GM19438 (cell line): ENCODE measurements at regions not wholly inside any gene's neighbourhood (a gene's known extent, or its start where the extent isn't known, plus 50 kb on each side); places are given as distances from the start of the nearest gene placed in this dataset.
A peak's percentile ranks its signal among the peaks of the same experiment; 100 is the strongest.
"Not testable (repeated sequence)": the region's sequence is repeated elsewhere in the genome, so short reads cannot be mapped to it uniquely, and the experiment has no call there.

Source experiments
- ATAC-seq: cut with Tn5 transposase; IDR thresholded peaks from one replicate; pipeline ENCODE4 v1.9.1; 2021; ENCODE audit warnings: low read depth; ENCODE audit not compliant: unreplicated experiment

DNA sequence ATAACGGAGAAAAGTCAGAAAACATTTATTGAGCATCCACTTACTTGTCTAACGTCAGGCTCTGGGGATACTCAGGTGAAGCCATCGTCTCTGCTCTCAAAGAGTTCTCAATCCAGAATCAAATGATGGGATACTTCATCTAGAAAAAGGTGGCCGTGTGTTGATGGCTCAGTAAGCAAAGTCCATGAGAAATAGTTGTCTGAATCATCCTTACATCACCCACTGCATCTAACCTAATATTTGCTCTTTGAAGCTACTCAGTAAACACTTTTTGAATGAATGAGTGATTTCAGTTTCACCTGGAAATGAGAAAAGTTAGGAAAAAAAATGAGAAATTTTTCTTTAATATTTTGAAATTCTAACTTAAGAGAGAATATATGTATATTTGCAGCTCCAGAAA is 155.3 kb upstream of the PKN2 start:
- ATAC-seq, result no peak

DNA sequence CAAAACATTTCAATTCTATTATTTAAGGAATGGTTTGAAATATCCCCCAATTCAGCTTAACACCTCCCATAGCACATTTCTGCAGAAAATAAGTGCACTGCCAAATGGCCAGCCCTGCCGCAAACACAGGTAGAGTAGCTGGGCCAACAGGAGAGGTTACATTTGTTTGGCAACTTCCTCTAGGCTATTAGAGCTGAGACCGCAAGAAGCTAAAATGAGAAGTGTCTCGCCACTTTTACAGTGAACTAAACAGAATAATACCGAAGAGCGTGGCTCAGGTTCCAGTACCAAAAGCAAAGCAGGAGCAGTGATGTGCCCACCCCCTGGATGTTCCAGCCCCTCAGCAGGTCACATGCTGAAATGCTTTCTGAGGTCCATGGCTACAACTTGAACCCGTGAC is 154.5 kb upstream of the PKN2 start:
- ATAC-seq, result no peak

DNA sequence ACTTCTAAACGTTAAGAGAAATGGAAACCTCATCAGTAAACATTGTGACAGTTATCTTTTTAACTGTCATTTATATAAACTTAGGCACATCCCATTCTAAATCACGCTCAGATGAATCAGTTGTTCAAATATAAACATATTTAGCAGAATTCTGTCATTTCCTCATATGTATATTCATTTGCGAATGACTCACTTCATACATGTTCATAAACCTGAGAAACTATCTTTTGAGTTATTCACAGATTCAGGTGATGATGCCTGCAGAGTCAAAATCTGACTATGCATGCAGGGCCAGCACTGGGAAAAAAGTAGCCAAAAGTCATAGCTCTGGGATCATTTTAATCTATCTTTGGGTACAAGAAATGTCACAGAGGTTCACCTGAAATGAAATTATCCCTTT is 153.8 kb upstream of the PKN2 start:
- ATAC-seq, result no peak

DNA sequence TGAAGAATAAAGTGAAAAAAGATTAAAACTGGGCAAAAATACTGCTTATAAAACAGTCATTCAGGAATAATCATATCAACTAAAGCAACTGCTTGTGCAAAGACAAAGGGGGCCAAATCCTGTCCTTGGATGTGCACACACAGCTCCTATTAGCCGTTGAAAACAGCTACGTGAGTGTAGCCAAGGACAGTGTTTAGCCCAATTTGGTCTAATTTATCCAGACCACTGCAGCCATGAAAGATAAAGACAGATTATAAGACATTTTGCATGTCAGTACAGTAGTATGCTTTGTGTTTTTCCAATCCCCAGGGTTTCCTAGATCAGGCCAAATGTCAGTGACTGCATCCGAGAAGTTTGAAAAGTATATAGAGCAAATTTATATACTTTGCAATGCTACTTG is 146.3 kb upstream of the PKN2 start:
- no peak for ATAC-seq

DNA sequence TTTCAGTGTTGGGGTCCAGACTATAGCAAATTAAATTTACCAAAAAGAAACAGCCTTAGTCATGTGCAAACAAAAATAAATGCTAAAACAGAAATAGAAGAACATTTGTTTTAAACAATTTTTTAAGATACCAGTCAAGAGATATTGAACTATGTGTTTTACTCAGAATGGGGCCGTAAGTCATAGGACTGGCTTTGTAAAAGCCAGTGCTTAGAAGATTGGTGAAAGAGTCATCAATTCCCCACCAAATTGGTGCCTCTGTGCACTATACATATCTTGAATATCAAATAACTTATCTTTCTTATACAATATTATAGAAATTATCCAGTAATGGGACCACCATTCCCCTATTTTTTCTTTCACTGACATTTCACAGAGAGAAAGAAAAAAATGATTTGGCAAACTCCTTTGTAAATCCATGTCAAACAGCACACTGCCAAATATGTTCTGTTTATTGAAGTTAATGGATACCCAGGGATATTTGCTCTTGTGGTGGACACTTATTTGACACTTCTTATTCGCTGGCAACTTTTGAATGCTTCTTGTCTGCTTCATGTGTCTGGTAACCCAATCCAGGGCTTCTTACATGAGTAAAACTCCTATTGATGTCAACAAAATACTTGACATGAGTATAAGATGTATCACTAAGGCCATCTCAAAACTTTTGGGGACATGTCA is 145.7 kb upstream of the PKN2 start:
- ATAC-seq, result no peak

DNA sequence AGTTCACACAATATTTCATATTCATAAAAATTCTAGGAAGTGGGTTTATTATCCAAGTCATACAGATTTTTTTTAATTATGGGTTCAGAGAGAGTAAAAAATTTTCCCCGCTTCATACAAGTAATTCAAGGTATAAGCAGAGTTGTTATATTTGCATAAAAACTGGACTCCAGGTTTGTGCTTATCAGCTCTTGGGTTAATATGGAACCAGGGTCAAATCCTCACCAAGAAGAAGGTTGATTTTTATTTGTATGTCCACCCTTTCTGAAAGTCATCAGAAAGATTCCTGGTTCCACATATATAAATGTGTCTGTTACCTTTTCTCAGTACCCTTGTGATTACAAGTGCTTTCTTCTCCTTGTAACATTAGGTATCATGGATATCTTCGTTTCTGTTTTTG is 143.8 kb upstream of the PKN2 start:
- ATAC-seq, result no peak

DNA sequence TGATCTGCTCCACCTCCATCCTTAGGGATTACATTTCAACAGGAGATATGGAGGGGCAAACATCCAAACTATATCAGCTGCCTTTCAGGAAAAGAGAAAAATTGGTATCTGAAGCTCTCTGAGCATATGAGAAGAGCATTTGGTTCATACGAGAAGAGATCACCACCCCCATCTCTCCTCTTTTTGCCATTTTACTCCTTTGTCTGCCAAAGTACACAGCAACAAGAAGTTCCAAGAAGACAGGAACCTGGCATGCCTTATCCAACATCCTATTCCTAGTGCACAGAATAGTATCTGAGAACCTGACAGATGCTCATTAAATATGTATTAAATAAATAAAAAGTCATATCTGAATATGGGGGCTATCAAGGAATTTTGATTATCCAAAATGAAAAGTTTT is 142.5 kb upstream of the PKN2 start:
- no peak for ATAC-seq

DNA sequence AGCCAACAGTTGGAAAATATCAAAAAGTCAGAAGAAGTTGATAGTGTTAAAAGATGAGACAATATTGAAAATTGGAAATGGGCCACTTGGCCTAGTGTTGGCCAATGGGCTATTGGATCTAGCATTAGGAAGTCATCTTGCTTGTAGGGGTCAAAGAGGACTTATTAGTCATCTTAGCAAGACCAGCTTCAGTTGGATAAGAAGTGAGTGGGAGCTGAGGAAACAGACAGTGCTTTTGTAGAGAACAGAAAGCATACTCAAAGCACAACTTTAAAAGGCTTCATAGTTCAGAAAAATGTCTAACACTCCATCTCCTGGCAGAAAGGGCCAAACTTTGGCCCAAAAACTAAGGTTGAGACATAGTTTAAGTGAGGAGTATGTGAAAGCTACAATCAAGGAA is 139.9 kb upstream of the PKN2 start:
- ATAC-seq, result no peak

DNA sequence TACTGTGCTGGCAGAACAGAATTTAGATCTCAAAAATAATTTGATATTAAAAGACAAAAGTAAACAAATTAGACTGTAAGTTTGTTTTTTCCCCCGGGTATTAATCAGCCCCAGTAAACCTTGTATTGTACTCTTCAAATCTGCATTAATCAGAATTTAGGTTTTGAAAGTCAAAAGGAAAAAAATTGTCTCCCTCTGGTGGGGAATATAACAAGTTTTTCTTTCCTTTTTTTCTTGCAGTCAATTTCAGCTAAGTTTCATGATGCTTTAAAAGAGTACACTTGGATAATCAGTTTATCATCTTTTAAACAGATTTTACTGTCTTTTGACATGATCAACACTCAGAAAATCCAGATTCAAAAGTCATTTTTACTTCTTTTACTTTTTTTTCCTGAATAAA is 134.5 kb upstream of the PKN2 start:
- ATAC-seq, result no peak

DNA sequence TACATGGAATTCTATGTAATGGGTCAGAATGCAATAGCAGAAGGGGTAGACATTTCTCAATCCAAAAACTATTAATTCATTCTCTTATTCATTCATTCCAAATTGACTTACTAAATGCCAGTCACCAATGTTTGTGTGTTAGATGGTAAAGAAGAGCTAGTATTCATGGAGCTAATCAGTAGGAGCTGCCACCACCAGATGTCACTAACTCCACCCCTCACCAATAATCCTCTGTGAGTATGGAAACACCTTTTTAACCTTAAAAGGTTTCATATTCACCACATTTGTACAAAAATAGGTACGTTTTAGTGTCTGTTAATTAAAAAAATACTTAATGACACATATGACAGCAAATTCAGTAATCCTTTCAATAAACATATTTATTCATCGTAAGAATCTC is 131.8 kb upstream of the PKN2 start:
- no peak for ATAC-seq

DNA sequence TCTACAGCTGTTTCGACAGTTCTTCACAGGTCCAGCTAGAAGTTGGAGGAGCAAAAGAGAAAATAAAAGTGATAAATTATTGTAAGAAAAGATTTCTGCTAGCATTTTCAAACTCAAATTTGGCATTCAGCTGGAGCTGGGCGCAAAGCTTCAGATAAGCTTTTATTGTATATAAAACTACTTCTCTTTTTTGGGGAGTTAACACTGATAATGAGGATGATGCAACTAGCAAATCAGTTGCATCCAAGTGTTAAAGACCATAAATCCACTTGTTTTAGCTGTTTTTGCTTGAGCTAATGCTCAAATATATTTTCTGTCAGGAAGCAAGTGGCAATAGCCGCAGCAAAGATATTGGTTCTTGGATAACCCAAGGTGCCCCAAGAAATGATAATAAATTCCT is 127.1 kb upstream of the PKN2 start:
- no peak for ATAC-seq

DNA sequence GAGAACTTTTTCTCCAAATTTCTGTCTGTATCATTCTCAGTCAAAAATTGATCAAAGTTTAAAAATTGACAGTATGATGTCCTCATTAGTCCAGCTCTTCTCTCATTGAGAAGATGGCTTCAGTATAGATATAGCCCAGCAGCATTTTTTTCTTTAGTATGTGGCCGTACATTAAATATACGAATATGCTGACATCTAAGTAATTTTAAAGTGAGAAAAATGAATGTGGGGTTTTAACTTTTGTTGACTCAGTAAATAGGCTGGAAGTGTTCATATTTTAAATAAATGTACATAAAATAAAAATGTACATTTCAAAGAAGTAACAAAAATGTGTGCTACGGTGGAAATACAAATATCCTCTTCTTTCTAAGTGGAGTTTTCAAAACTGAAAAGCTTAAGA is 123.5 kb upstream of the PKN2 start:
- ATAC-seq, result no peak

DNA sequence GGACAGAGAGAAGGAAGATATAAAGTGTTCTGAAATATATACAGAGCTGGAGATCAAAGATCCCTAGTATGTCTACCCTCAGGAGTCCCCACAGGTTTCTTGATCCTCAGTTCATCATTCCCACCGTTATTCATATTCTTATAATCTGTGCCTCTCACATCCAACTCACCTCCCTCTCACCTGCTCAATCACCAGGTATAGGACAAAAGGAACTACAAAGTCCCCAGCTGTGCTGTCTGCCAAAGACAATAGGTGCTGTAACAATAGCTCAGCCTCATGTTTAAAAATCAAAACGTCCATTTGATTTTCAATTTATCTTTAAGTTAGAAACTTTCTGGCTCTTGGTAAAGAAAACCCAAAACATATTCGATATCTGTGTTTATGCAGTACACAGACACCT is 121.1 kb upstream of the PKN2 start:
- ATAC-seq, result no peak

DNA sequence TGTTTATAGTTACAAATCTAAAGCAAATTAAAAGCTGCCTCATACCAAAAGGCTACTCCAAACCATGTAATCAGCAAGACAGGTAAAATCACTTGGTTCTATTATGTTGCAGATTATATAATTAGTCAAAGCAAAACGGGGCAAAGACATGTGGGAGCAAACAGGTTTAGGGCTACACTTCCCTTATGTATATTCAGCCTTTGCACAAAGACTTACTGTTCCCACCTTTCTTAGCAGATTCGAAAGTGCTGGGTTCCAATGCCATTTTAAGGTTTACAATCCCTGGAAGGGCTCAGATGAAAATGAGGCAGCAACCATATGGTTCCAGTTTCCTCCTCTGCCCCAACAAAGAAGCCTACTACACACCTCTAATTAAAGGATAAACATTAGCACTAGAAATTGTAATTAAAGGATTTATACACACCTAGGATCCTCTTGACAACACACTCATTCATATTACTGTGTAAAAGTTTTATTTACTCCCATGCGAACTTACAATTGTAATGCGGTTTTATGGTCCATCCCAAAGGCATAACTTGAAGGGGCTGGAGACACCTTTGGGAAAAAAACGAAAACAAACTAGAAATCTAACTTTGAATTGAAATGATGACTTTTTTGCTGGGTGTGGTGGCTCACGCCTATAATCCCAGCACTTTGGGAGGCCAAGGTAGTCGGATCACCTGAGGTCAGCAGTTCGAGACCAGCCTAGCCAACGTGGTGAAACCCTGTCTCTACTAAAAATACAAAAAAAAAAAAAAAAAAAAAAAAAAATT is 117.3 kb upstream of the PKN2 start:
- ATAC-seq, result no peak

DNA sequence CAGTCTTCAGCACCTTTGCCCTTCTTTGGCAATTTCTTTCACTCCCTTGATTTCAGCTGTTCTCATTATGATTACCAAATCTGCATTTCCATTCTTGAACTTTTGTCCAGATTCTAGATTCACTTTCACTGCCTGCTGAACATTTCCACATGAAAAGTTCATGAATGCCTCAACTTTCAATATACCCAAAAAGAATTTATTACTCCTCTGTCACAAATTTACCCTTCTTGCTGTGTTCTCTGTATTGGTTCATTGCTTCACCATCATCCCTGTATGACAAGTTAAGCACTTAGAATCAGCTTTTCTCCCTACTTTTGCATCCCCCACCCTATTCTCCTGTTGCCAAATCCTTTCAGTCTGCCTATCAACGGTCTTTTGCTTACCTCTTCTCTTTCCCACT is 112.6 kb upstream of the PKN2 start:
- no peak for ATAC-seq

DNA sequence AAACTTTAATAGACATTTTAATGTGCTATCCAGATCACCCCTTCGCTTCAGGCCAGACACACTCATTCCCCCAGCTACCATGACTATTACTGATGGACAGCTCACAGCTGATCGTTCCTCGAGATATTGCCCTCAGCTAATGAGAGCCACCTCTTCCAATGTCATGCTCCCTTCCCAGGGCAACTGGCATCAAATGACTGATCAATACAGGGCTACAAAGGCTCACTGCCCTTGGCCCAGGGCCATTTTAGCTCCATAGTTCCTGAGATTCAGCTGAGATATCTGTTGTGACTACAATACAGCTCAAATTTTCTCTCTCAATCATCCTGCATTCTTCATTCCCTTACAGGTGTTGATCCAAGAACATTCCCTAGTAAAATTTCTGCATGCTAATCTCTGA is 104.5 kb upstream of the PKN2 start:
- no peak for ATAC-seq

DNA sequence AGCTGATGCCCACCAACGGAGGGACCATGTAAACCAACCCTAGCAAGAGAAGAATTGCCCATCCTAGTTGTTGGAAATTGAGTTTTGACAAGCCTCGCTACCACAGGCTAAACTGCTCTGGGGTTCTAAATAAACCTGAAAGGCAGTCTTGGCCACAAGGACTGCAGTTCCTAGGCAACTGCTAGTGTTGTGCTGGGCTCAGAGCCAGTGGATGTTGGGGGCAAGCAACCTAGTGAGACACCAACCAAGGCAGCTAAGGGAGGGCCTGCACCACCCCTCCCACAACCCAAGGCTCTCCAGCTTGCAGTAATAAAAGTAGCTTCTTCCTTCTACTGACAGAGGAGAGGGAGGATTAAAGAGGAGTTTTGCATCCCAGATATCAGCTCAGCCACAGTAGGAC is 102.4 kb upstream of the PKN2 start:
- ATAC-seq, result no peak

DNA sequence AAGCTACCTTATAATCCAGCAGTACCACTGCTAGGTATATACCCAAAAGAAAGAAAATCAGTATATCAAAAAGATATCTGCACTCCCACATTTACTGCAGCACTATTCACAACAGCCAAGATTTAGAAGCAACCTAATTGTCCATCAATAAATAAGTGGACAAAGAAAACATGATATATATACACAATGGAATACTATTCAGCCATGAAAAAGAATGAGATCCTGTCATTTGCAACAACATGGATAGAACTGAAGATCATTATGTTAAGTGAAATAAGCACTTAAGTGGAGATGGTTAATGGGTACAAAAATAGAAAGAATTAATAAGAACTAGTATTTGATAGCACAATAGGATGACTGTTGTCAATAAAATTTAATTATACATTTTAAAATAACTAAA is 90.7 kb upstream of the PKN2 start:
- ATAC-seq, result no peak

DNA sequence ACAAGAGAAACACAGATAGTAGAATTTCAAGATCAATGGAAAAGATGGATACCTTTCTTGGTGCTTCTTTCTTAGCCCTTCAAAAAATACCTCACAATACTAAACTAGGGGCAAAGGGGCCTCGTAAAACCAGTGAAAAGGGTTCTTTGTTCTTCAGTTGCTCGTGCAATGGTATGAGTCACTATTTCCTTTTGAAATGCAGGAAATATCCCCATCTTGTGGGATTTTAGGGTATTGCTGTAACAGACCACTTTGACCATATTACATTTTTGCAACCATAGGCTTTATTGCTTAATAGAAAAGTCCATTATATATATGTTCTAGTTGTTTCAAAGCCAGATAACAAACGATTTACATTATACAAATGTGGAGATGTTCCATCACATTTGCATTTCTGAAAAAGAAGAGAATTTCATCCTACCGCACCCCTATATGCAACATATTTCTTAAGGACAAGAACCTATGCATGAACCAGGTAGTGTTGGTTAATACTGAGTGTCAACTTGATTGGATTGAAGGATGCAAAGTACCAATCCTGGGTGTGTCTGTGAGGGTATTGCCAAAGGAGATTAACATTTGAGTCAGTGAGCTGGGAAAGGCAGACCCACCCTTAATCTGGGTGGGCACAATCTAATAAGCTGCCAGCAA is 88.6 kb upstream of the PKN2 start:
- ATAC-seq, result no peak

DNA sequence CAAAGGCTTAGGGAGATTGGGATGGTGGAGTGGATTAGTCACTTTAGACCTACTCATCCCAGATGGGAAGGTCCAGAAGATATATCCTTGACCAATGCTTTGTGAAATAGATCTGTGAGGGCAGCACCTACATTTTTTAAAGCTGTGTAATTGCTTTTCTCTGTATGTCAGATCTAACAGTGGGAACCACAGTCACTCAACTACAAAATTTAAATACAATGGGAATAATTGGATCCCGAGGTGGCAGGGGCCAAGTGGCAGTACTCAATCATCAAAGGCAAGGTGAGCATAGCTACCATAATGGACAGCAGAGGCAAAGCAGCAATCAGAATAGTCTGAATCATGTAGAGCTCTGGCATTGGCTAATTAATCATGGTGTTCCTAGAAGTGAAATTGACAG is 86.1 kb upstream of the PKN2 start:
- not testable (repeated sequence) for ATAC-seq

DNA sequence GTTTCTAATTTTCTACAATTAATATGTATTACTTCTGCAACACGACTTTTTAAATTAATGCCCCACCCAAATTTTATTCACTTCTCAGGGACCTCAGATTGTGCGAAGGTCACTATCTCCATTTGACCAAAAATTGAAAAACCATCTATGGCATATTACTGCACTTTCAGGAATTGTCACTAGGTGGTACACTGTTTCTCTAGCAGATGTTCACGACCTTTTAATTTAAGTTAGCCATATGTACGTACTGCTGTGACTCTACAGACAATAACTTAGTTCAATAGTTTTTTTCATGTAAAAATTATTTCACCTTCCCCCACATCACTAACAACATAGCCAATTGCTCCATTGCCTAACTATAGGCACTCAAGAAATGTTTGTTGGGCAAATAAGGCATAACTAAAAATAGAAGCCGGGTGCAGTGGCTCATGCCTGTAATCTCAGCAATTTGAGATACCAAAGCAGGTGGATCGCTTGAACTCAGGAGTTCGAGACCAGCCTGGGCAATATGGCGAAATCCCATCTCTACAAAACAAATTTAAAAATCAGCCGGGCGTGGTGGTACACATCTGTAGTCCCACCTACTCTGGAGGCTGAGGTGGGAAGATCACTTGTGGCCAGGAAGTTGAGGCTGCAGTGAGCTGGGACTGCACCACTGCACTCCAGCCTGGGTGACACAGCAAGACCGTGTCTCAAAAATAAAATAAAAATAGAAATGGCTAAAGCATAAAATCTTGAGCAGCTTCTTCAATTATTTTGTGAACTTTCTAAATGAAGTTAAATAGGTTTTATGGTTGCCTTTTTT is 75.7 kb upstream of the PKN2 start:
- ATAC-seq, result peak; percentile 64
